HG03108 (cell line): ENCODE measurements at regions not wholly inside any gene's neighbourhood (a gene's known extent, or its start where the extent isn't known, plus 50 kb on each side); places are given as distances from the start of the nearest gene placed in this dataset.
"Not testable (repeated sequence)": the region's sequence is repeated elsewhere in the genome, so short reads cannot be mapped to it uniquely, and the experiment has no call there.

Source experiments
- ATAC-seq: cut with Tn5 transposase; IDR thresholded peaks from one replicate; pipeline ENCODE4 v1.9.1; 2021; ENCODE audit warnings: moderate library complexity; ENCODE audit not compliant: unreplicated experiment

DNA sequence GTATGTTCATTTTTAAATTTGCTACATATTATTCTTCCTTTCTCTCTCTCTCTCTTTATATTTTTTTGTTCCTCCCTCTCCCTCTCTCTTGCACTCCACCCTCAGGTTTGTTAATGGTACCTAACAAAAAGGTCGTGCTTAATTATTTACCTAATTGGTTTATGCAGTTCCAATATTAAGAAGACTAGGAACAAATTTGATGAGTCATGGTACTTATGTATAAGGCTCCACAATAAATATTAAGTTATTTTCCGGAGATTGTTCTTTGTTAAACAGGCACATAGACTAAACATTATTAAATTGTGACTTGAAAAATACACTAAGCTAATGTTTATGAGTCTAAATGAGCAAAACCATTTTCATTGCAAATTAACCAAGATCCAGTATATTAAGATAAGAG is 1200.8 kb upstream of the ALCAM start:
- ATAC-seq = no peak

DNA sequence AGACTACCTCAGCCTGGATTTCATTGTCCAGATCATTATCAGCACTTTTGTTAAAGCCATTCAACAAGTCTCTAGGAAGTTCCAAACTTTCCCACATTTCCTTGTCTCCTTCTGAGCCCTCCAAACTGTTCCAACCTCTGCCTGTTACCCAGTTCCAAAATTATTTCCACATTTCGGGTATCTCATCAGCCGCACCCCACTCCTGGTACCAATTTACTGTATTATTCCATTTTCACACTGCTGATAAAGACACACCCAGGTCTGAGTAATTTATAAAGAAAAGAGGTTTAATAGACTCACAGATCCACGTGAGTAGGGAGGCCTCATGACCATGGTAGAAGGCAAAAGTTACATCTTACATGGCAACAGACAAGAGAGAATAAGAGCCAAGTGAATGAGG is 1198.3 kb upstream of the ALCAM start:
- ATAC-seq = no peak

- ATAC-seq = no peak
These were observed 1191.0 kb upstream of the ALCAM start for GRCh38 chr3:104175696-104176095.

- no peak for ATAC-seq
These were observed 1190.0 kb upstream of the ALCAM start for GRCh38 chr3:104176706-104177105.

GRCh38 chr3:104178680-104179079 is 1188.0 kb upstream of the ALCAM start:
- no peak for ATAC-seq

- no peak for ATAC-seq
These were observed 1185.8 kb upstream of the ALCAM start for GRCh38 chr3:104180906-104181305.

DNA sequence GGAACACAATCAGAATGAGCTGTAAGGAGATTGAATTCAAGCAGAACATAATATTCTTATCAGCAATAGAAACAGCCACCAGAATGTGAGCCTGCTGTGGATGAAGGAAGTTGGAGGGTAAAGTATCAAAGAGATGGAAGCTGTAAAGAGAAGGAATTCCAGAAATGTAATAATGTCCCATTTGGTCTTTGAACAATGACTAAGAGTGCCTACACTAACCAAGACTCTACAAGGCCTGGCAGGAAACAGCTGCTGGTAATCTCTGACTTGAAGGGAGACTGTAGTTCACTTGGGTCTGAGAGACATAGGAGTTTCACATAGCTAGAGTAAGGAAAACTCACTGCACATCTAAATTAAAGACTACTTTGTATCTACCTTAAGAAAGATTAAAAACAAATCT is 1176.0 kb upstream of the ALCAM start:
- ATAC-seq = no peak

- ATAC-seq = no peak
These were observed 1168.6 kb upstream of the ALCAM start for GRCh38 chr3:104198131-104198530.

- no peak for ATAC-seq
These were observed 1159.8 kb upstream of the ALCAM start for GRCh38 chr3:104206925-104207324.

- no peak for ATAC-seq
These were observed 1152.4 kb upstream of the ALCAM start for GRCh38 chr3:104214277-104214676.

DNA sequence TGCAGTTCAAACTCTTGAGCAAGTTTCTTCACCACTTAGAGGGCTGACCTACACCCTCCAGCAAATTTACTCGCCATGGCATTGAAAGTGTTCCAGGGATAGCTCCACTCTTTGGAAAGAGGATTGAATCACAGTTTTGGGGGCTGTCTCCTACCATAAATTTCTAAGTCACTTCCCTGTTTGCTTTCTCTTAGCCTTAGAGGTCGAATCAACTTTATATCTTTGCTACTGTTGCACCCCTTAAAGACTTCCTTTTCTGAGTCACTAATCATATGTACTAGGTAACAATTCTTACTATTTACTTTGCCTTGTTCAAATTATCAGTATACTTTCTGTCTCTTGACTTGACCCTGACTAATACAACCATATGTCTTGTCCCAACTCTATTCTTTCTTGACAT is 1151.8 kb upstream of the ALCAM start:
- no peak for ATAC-seq

DNA sequence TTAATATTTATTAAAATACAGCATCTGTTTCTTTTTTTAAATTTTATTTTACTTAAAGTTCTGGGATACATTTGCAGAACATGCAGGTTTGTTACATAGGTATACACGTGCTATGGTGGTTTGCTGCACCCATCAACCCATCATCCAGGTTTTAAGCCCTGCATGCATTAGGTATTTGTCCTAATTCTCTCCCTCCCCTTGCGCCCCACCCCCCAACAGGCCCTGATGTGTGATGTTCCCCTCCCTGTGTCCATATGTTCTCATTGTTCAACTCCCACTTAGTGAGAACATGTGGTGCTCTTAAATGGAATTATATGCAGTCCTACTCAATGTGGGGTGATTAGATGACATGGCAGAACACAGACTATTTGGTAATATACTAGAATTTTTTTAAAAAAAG is 1147.7 kb upstream of the ALCAM start:
- not testable (repeated sequence) for ATAC-seq

DNA sequence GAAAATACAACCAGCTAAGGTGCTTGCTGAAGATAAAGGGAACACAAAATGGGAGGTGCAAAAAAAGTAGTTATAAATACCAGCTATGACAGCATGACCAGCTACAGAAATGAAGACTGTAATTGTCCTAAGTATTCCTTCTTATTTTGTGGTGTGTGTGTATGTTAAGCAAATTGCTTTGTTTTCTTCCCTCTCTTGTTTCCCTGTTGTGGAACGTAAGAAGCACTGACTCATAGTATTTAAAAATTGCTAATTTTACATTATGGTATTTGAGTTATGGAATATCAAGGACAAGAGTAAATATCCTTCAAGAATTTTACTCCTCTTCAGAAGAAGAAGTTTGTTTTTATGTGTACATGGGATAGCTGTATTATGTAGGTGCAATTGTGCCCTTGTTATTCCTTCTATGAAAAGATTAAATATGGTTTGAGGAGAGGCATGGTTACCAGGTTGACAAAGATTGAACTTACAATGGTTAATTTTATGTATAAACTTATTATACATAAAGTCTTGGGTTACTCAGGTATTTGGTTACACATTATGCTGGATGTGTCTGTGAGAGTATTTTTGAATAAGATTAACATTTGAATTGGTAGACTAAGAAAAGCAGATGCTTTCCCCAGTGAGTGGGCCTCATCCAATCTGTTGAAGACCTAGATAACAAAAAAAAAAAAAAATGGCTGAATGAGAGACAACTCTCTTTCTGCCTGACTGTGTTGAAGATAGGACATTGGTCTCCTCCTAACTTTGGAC is 1132.1 kb upstream of the ALCAM start:
- no peak for ATAC-seq

DNA sequence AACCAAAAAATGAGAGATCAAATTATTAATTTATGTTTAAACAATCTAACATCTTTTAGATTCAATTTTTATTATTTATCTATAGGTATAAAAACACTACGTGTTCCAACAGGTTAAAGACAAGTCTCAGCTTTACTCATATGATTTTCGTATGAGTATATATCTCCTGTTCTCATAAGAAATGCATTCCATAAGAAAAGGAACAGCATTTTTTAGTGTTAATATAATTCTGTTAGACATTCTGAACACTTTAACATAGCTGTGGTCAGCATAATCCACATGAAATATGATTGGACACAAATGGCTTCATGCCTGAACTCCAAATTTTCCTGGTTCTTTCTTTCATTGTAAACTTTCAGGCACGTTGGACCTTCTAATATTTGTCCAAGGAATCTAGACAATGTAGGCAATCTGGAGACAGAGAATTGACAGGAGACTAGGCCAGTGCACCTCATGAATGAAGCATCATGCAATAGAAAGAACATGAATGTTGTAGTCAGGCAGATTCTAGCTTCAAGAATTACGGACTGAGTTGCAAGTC is 1122.0 kb upstream of the ALCAM start:
- ATAC-seq = no peak

GRCh38 chr3:104245261-104245660 is 1121.4 kb upstream of the ALCAM start:
- ATAC-seq = no peak

DNA sequence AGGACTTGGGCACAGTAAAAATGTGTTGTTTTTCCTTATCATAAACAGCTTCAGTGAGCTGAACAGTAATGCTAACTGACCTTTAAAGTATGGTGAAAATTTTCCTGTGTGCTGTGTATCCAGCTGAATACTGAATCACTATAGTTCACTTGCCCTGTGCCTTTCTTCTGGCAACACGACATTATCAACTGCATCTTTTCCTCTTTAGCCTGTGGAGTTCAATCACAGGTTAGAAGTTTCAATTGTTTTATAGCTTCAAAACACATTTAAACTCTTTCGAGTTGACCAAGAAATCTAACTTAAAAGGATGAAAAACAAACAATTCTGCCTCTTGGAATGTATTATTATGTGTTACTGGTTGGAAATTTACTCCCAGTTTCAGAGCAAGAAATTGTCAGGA is 1120.7 kb upstream of the ALCAM start:
- ATAC-seq = no peak

DNA sequence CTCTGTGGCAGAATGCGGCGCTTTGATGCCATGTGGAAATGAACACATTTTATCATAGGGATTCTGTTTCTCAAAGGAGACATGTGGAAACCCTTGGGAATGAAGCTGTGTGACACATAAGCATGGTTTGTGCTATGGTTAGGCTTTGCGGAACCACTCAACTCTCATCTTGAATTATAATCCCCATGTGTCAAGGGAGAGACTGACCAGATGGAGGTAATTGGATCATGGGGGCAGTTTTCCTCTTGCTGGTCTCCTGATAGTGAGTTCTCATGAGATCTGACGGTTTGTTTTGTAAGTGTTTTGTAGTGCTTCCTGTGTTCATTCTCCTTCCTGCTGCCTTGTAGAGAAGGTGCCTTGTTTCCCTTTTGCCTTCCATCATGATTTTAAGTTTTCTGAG is 1109.2 kb upstream of the ALCAM start:
- no peak for ATAC-seq

- ATAC-seq = no peak
These were observed 1103.2 kb upstream of the ALCAM start for GRCh38 chr3:104263477-104263876.

- ATAC-seq = not testable (repeated sequence)
These were observed 1100.5 kb upstream of the ALCAM start for GRCh38 chr3:104266219-104266618.

DNA sequence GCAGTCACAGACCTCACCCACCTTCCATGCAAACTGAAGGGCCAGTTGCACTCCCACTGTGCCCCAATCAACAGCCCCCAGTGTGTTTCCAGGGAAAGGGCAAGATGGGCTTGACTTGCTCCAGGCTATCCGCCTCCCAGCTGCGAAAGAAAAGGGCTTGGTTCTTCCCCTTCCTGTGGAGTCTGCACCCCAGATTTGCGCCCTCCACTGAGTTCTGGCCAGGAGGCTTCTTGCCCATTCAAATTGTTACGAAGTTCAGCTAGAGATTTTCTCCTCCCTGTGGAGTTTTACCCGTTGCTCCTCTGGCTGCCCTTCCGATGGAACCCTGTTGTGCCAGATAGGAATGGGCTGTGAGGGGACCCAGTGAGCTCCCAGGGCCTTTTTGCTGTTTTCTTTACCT is 1096.9 kb upstream of the ALCAM start:
- no peak for ATAC-seq

GRCh38 chr3:104273046-104273649 is 1093.6 kb upstream of the ALCAM start:
- ATAC-seq = no peak

DNA sequence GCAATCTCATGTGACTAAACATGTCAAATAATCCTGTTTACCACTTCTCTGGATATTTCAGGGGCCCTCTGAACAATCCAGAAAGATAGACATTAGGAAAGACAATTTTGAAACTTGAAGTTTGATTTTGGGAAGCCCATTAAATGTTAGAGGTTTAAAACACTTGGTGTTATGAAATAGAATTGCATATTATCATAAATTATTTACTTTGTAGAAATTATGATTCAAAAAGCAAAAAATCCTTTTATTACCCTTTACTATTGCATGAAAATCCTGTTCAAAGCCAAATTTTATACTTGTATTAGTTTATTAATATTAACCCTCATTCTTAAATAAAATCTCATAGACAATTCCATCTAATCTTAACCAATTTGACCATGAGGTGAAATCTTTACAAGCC is 1091.5 kb upstream of the ALCAM start:
- no peak for ATAC-seq

- no peak for ATAC-seq
These were observed 1087.1 kb upstream of the ALCAM start for GRCh38 chr3:104279617-104280016.
